Ascending aorta (tissue), 2 donors: ENCODE measurements at regions not wholly inside any gene's neighbourhood (a gene's known extent, or its start where the extent isn't known, plus 50 kb on each side); places are given as distances from the start of the nearest gene placed in this dataset.

Experiments
- DNase-seq, 2 donors: peaks; one replicate each; pipeline ENCODE4 v3.0.0-alpha.2; 2019; ENCODE audit warnings: low spot score in 2 of 2
- H3K27ac ChIP-seq, 2 donors: fragments of 200-600 bp; sonication (generic); one replicate each; pipeline ENCODE4 v1.5.1; 2016 to 2017; ENCODE audit warnings: mild to moderate bottlenecking in 1 of 2
- H3K27me3 ChIP-seq: fragments of 200-600 bp; sonication (generic); one replicate; pipeline ENCODE4 v1.5.1; 2017
- H3K36me3 ChIP-seq, 2 donors: fragments of 200-600 bp; sonication (generic); one replicate each; pipeline ENCODE4 v1.5.1; 2016
- H3K4me1 ChIP-seq, 2 donors: fragments of 200-600 bp; sonication (generic); one replicate each; pipeline ENCODE4 v1.5.1; 2016 to 2017; ENCODE audit warnings: mild to moderate bottlenecking in 1 of 2
- H3K4me3 ChIP-seq, 2 donors: fragments of 200-600 bp; sonication (generic); one replicate each; pipeline ENCODE4 v1.5.1; 2016 to 2017; ENCODE audit warnings: mild to moderate bottlenecking in 1 of 2
- H3K9me3 ChIP-seq, 2 donors: fragments of 200-600 bp; sonication (generic); one replicate each; pipeline ENCODE4 v1.5.1; 2016
- intact Hi-C: fragments of 100-400 bp; cut with DNase I; formaldehyde crosslinking; loops from one replicate; pipeline ENCODE4 v1.15.1; 2023
- TF ChIP-seq, protein P1 (sequence below), 3 experiments: fragments of 200-600 bp in 2 of 3; fragments of 450-650 bp in 1 of 3; sonication (generic) in 2 of 3; IDR thresholded peaks; one replicate each; pipeline ENCODE4 v1.5.1; 2016 to 2019; ENCODE audit warnings: antibody characterized with exemption in 3 of 3, mild to moderate bottlenecking in 1 of 3, moderate library complexity in 1 of 3

DNA sequence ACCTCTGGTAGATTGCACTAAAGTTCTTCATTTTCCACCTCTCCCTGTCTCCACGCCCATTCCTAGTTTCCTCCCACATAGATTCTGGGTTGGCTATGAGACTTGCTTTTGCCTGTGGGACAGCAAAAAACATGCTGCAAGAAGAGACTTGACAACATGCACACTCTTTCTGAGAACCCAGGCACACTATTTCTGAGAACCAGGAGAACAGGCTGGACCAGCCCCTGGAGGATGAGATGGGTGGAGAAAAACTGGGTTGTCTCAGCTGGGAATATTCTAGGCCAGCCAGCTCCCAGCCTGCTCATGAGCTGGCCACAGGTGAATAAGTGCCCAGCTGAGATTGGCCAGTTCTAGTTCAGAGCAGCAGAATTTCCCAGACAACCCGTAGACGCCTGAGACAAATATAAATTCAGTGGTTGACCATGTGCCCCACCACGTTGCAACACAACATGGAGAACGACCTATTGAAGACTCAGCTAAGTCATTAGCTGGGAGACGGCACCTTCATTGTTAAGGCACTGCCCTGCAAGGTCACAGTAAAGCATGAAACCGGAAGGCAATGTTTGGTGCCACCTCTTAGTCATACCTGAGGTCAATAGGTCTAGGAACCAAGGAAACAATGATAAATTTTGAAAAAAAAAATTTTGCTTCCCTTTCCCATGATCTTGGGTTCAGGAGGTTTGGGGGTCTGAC is 92.7 kb upstream of the AKR1E2 start:
- intact Hi-C loops, result no loop called here
- TF ChIP-seq, protein P1, sequence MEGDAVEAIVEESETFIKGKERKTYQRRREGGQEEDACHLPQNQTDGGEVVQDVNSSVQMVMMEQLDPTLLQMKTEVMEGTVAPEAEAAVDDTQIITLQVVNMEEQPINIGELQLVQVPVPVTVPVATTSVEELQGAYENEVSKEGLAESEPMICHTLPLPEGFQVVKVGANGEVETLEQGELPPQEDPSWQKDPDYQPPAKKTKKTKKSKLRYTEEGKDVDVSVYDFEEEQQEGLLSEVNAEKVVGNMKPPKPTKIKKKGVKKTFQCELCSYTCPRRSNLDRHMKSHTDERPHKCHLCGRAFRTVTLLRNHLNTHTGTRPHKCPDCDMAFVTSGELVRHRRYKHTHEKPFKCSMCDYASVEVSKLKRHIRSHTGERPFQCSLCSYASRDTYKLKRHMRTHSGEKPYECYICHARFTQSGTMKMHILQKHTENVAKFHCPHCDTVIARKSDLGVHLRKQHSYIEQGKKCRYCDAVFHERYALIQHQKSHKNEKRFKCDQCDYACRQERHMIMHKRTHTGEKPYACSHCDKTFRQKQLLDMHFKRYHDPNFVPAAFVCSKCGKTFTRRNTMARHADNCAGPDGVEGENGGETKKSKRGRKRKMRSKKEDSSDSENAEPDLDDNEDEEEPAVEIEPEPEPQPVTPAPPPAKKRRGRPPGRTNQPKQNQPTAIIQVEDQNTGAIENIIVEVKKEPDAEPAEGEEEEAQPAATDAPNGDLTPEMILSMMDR (IDR thresholded peaks at IDR 0.05), result no peak
- no peaks in the 10 kb centered on the region for H3K9me3 ChIP-seq

DNA sequence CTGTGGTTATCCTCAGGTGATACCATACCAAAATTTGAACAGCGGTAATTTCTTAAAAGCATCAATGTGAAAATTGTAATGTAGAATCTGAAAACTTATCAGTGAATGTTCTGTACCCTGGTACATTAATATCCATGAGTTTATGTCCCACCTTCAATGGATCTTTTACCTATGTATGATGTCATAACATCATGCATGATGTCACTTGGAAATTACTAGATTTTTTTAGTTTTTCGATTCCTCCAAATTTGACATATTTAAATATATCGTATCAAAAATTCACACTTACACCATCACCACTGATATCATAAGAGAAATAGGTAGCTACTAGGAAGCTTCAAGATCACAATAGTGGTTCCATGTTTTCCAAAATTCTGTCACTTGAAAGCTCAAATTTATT is 95.0 kb upstream of the AKR1E2 start:
- Histone ChIP-seq H3K9me3 (no peaks in the 10 kb centered on the region), H3K4me1 (peaks cover 0 to 3% of the 10 kb centered on the region in 2 donors), H3K4me3 (no peak overlapping the region), H3K27ac (no peak overlapping the region), H3K36me3 (no peaks in the 10 kb centered on the region), H3K27me3 (no peaks in the 10 kb centered on the region)
- no peak for DNase-seq
- TF ChIP-seq, protein P1 (IDR thresholded peaks at IDR 0.05), result no peak
- intact Hi-C loops, result no loop called here

More for the DNA sequence above, 92.7 kb upstream of the AKR1E2 start:
- DNase-seq, result no peak
- H3K4me3 ChIP-seq, result no peak overlapping the region
- H3K36me3 ChIP-seq, result no peaks in the 10 kb centered on the region
- H3K4me1 ChIP-seq, result no peaks in the 10 kb centered on the region
- no peak overlapping the region for H3K27ac ChIP-seq
- H3K27me3 ChIP-seq, result no peaks in the 10 kb centered on the region

DNA sequence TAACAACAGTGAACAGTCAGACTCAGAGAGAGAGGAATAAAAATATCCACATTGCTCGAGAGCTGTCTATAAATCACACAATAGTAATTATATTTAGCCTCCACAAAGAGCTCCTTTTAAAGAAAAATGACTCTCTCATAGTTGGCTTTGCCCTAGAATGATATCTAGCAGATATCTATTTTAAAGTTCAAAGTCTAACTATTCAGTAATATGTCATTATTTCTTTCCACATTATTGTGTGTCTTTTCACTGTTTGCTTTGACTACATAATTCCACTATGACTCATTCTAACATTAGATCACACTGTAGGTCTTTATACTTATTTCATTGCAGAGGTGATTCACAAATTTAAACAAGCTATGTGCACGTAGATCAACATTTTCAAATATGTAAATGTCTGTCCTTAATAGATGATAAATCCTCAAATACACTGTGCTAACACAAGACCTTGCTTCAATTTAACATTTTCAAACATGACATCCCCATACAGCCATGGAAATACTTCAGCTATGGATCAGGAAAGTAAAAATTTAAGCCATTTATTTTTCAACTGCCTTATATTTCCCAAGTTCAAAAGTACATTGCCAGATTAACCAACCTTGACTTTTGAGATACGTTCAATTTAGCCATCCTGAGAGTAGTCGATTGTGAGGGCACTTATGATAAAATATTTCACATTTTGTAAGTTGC is 99.9 kb upstream of the AKR1E2 start:
- TF ChIP-seq, protein P1 (IDR thresholded peaks at IDR 0.05), result no peak
- no peaks in the 10 kb centered on the region for H3K9me3 ChIP-seq
- H3K4me3 ChIP-seq, result no peak overlapping the region
- no peaks in the 10 kb centered on the region for H3K27me3 ChIP-seq
- H3K4me1 ChIP-seq, result peaks cover 0 to 8% of the 10 kb centered on the region in 2 donors
- H3K27ac ChIP-seq, result no peak overlapping the region
- no peaks in the 10 kb centered on the region for H3K36me3 ChIP-seq
- intact Hi-C loops, result no loop called here
- no peak for DNase-seq

DNA sequence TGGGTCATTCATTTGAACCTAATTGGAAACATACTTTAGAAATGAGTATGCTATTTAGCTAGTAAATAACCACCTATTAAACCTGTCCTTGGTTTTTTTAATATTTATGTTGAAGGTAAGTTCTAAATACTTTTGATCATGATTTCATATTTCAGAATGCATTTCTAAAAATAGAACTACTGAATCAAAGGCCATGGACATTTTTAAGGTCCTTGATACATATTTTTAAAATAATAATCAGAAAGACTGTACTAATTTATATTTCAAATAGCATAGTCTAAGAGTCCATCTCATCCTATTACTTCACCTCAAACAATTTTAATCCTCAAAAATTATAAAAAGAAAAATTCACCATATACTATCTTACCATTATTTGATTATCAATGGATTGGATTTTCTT is 102.1 kb upstream of the AKR1E2 start:
- no peaks in the 10 kb centered on the region for H3K36me3 ChIP-seq
- H3K27ac ChIP-seq, result no peak overlapping the region
- peaks cover 0 to 12% of the 10 kb centered on the region in 2 donors for H3K4me1 ChIP-seq
- H3K27me3 ChIP-seq, result no peaks in the 10 kb centered on the region
- H3K9me3 ChIP-seq, result no peaks in the 10 kb centered on the region
- DNase-seq, result no peak
- TF ChIP-seq, protein P1 (IDR thresholded peaks at IDR 0.05), result no peak
- H3K4me3 ChIP-seq, result no peak overlapping the region
- intact Hi-C loops, result no loop called here

DNA sequence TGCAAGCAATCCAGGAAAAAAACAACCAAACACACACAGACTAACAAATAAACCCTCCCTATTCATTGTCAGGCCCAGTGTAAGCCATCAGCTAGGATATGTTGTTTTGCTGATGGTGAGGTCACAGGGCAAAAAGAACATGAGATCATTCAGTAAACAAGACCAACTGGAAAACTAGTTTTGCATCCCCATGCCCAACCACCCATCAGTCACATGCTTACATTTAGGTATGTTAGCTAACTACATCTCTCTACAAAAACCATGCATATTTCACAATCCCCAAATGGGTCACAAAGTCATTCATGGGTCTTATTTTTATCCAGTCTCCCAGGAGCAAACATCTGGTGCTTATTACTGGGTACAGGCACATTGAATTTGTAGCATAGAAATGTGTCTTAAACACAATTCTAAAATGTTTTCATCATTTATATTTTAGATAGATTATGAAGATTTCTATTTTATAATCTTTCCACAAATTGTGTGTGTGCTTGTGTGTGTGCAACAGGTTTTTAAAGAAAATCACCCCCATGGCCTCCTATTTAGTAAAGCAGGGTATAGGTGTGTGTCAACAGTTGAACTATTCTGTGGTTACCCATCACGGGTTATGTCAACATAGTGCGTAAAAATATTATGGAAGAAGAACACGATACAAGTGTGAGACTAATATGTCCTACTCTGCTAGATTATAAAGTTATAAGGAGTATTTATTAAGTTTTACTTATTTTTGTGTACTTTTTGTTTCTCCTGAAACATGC is 103.8 kb upstream of the AKR1E2 start:
- H3K27me3 ChIP-seq, result no peaks in the 10 kb centered on the region
- no peaks in the 10 kb centered on the region for H3K9me3 ChIP-seq
- TF ChIP-seq, protein P1 (IDR thresholded peaks at IDR 0.05), result no peak
- DNase-seq, result no peak
- no peak overlapping the region for H3K27ac ChIP-seq
- H3K36me3 ChIP-seq, result no peaks in the 10 kb centered on the region
- intact Hi-C loops, result no loop called here
- peaks cover 0 to 13% of the 10 kb centered on the region in 2 donors for H3K4me1 ChIP-seq
- no peak overlapping the region for H3K4me3 ChIP-seq
